GF-D8 (cell line): ENCODE measurements at regions not wholly inside any gene's neighbourhood (a gene's known extent, or its start where the extent isn't known, plus 50 kb on each side); places are given as distances from the start of the nearest gene placed in this dataset.
"Not testable (repeated sequence)": the region's sequence is repeated elsewhere in the genome, so short reads cannot be mapped to it uniquely, and the experiment has no call there.

ENCODE experiments used
- DNase-seq: peaks from one replicate; lab custom pipeline; 2025; lab: John Stamatoyannopoulos, UW

- DNase-seq = no peak
Observed at GRCh38 chr3:35144011-35144410, 495.3 kb upstream of the ARPP21 start.

DNA sequence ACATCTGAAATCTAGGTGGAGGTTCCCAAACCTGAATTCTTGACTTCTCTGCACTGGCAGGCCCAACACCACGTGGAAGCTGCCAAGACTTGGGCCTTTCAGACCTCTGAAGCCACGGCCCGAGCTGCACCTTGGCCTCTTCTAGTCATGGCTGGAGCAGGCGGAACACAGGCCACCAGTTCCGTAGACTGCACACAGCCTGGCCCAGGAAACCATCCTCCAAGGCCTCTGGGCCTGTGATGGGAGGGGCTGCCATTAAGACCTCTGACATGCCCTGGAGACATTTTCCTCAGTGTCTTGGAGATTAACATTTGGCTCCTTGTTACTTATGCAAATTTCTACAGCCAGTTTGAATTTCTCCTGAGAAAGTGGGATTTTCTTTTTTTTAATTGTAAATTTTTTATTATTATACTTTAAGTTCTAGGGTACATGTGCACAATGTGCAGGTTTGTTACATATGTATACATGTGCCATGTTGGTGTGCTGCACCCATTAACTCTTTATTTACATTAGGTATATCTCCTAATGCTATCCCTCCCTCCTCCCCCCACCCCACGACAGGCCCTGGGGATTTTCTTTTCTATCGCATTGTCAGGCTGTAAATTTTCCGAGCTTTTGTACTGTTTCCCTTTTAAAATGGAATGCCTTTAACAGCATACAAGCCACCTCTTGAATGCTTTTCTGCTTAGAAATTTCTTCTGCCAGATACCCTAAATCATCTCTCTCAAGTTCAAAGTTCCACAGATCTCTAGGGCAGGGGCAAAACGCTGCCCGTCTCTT lies 492.9 kb upstream of the ARPP21 start:
- not testable (repeated sequence) for DNase-seq

DNA sequence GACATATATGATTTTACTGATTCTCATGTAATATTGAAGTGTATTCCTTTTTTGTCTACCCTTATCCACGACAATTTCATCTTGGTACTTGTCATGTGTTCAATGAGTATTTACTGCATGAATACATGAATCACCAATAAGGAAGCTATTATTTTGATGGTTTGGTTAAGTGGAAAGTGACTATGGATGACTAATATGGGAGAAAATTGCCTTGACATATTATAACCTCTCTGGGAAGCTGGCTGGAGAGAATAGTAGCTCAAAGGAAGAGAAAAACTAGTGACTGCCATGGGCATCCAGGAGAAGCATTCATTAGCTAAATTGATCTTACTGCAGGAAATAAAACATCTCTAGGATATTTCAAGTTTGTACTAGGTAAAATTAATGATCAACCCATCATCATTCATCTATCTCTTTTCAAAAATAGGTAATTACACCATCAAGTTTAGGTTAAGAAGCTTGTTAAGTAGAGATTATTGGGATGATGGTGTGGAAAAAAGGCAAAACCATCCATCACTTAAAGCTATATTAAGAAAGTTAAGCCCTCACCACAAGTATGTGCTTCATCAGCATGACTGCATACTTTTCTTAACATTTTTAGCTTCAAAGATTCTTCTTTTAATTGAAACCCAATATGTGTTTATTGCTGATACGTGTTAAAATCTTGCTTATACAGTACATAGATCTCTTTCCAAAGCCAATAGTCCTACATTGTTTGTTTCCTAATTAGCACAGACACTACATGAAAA lies 455.2 kb upstream of the ARPP21 start:
- DNase-seq = no peak

DNA sequence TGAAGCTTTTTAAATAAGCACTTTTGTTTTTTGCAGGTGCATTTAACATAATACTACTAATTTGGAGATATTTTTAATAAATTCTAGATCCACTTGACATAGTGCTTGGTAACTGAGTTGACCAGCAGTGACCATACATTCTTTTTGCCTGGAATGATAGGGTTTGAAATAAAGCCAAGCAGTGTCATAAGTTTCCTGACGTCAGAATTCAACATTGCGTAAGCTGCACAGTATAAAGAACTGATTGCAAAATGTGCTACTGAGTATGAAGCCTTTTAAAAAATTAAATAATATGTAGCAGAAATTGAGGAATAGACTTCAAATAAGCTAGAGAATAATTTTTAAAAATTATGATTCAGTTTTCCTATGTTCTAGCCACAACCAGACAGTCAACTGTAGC lies 454.6 kb upstream of the ARPP21 start:
- no peak for DNase-seq

DNA sequence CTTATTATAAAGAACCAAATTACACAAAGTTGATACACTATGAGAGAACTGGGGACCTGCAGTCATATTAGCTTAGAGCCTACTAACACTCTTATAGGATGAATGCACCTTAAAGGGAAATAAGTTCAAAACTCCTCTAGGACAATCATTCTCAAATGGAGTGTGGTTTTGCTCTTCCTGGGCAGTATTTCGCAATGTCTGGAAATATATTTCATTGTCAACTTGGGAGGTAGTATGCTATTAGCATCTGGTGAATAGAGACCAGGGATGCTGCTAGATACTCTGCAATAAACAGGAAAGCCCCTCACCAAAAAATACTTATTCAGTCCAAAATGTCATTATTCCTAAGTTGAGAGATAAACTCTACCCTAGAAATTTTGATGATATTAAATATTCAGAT lies 451.4 kb upstream of the ARPP21 start:
- no peak for DNase-seq

- DNase-seq = no peak
Observed at GRCh38 chr3:35194666-35195065, 444.7 kb upstream of the ARPP21 start.

- DNase-seq = no peak
Observed at GRCh38 chr3:35198857-35199256, 440.5 kb upstream of the ARPP21 start.

DNA sequence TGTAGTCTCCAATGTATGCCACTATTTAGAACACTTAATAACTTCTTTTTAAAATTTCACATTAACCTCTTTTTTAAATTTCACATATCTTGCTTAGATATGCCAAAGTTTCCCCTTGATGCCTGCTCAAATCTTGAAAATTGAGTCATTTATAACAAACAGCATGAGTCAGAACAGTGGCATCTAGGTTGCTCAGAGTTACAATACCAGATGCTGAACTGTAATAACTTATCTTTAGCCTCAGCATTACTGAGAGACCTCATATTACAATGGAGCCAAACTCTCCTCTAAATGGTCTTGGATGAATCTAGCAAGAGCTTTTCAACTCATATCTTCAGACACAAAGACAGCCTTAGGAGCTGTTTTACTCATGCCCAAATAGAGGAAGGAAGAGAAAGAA lies 439.3 kb upstream of the ARPP21 start:
- DNase-seq = no peak

- no peak for DNase-seq
Observed at GRCh38 chr3:35201211-35201610, 438.1 kb upstream of the ARPP21 start.

DNA sequence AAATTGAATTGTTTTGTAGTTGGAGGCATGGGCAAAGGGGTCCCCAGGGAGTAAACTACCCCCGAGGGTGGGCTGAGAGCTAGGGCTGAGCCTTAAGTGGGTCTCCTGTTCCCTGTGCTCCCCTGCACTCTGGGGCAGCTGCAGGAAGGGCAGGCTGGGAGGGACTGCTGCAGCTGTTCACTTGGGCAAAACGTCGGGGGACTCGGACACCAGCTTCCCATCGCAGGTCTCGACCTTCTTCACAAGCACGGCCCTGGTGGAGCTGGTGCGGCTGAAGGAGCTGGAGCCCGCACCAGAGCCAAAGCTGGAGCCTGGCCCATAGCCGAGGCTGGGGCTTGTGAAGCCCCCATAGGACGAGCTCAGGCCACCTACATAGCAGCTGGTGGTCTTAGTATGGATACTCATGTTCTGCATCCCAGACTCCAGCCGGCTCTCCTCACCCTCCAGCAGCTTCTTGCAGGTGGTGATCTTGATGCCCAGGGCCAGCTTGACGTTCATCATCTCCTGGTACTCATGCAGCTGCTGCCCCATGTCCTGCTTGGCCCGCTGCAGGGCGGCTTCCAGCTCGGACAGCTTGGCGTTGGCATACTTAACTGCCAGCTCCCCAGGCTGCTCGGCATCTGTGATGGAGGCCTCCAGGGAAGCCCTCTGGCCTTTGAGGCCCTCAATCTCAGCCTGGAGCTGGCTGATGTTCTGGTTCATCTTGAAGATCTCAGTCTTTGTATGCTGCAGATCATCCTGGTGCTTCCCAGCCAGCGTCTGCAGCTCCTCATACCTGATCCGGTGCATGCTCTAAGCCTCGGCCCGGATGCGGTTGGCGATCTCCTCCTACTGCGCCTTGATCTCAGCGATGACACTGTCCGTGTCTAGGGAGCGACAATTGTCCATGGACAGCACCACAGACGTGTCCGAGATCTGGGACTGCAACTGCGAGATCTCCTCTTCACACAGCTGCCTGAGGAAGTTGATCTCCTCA lies 423.5 kb upstream of the ARPP21 start:
- no peak for DNase-seq

GRCh38 chr3:35216501-35217266 lies 422.6 kb upstream of the ARPP21 start:
- no peak for DNase-seq

DNA sequence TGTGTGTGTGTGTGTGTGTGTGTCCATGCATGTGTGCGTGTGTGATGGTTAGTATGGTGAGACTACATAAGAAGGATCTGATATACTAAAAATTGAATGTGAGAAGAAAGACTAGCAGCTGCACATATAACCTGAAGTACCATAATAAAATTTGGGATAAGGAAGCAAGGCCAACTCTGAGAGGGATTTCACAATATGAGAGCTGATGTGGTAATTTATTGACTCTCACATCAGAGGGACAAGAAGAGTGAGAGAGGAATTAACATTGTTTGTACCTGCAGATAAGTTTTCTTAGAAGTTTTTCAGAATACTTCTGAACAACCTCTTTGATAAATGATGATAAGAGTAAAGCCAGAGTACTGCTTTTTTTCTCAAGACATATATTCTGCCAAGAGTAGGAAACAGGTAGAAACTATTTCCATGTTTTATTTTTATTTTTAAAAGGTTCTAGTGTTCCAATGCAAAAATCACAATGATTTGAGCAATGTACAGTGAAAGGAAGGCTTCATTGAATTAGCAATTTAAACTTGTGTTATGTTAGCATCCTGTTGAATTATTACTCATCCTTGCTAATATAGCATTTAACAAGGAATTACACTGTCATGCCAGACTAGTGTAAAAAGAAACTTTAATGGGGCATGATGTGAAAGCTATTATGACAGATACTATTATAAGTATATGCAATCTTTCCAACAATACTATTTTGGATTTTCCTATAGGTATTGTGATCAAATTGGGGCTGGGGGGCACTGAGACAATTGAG lies 415.5 kb upstream of the ARPP21 start:
- DNase-seq = no peak

DNA sequence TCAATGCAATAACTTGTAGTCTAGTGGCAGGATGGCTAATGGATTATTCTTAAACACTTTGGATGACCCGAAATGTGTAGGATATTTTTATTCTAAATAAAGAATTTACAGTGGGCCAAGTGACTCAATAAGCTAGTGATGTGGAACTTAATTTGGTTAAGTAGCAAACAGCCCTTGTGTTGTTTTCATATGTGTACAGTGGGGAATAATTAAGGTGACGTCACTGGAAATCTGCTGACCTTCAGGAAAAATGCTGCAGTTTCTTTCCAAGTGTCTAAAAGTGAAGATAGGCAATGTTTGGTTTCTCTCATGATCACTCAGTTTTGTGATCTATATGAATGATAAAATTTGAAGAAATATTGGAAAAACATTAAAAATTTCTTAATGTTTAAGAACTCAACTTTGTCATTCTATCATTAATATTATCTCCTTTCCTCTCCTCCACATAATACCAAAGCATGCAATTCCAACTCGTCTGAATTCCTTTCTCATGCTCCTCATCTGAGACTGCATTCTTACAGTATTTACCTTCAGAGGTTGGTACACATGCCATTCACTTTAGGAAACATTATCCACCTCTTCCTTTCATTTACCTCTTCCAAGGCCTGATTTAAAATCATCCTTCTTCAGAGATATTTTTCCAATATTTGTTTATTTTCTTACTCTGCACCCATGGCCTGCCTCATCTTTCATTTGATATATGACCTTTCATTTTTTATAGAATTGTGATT lies 414.6 kb upstream of the ARPP21 start:
- DNase-seq = no peak

DNA sequence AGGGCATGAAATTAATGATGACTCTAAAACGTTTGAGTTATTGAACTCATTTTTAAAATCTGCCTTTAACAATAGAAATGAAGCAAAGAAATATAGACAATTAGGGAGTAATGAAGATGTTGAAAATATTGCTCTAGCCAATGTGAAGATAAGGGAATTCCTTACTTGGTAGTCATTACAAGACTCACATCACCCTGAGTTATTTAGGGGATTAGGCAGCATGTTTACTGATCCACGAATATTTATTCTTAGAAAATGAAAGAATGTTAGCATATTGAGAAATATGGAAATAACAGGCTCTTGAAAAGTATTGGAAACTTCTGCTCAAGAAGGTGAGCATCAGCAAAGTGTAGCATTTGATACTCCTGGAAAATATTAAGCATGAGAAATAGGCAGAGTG lies 398.1 kb upstream of the ARPP21 start:
- no peak for DNase-seq

DNA sequence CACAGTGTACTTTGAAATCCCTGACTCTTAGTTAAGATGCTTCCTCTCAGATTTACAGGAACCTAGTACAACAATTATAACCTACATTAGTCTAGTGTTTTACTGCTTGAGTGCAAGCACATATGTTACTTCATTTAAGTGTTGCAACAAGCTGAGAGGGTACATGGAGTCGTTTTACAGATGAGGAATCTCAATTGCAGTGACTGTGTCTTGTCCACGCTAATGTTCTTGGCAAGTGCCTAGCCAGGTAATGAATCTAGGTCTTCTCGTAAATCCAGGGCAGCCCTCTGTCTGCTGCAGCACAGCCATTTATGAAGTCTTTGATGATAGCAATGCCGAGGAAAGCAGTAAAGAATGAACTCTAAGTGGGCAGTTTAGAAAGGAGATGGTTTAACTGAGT lies 384.4 kb upstream of the ARPP21 start:
- DNase-seq = no peak

GRCh38 chr3:35257641-35258040 lies 381.7 kb upstream of the ARPP21 start:
- no peak for DNase-seq

- no peak for DNase-seq
Observed at GRCh38 chr3:35262406-35262805, 376.9 kb upstream of the ARPP21 start.

DNA sequence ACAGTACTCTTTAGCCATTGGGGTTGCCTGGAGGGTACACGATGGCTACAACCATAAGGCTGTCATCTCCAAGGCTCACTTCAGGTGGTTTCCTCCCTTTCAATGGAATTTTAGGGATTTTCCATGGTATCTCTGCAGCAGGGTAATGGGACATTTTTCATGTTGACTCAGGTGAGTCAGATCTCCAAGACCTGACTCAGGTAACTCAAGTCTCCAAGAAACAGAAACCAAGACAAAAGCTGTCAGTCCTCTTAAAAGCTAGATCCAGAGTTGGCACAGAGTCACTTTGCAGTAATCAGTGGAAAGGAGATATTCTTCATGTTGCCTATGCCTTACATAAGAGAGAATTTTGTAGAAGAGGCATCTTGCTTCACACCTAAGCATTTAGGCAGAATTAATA lies 375.8 kb upstream of the ARPP21 start:
- no peak for DNase-seq

- DNase-seq = not testable (repeated sequence)
Observed at GRCh38 chr3:35266065-35266464, 373.3 kb upstream of the ARPP21 start.

DNA sequence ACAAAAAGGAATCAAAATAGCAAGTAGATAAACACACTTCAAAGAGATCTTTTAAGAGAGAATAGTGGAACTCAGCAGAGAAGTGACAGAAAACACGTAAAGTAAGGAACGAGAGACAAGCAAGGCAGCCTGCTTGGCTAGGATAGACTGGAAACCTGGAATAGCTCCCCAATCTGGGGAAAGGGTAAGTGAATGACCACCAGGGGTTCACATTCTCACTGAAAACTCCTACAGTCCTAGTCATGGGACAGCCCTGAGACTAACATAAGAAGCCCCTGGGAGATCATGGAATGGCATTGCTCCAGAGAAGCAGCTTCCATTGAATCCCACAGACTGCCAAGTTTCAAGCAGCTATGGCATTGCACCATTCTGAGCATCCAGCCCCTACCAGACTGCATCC lies 363.6 kb upstream of the ARPP21 start:
- DNase-seq = no peak
